Ammon's horn (tissue), 1 donor: ENCODE measurements at regions not wholly inside any gene's neighbourhood (a gene's known extent, or its start where the extent isn't known, plus 50 kb on each side); places are given as distances from the start of the nearest gene placed in this dataset.

ENCODE experiments used
- DNase-seq: peaks from one replicate; pipeline ENCODE4 v3.0.0-alpha.2; 2016; ENCODE audit warnings: low spot score

- no peak for DNase-seq
These were observed 333.4 kb upstream of the CHD6 start for GRCh38 chr20:41951615-41952014.

- DNase-seq = no peak
These were observed 321.5 kb upstream of the CHD6 start for GRCh38 chr20:41939659-41940058.

- no peak for DNase-seq
These were observed 320.2 kb upstream of the CHD6 start for GRCh38 chr20:41938353-41938752.

- no peak for DNase-seq
These were observed 317.1 kb upstream of the CHD6 start for GRCh38 chr20:41935259-41935791.

GRCh38 chr20:41932431-41932830, 314.3 kb upstream of the CHD6 start:
- DNase-seq = no peak

- no peak for DNase-seq
These were observed 309.5 kb upstream of the CHD6 start for GRCh38 chr20:41927655-41928054.

GRCh38 chr20:41927189-41927588, 309.0 kb upstream of the CHD6 start:
- no peak for DNase-seq

GRCh38 chr20:41925476-41925875, 307.3 kb upstream of the CHD6 start:
- peak; percentile 3 for DNase-seq

- DNase-seq = no peak
These were observed 305.4 kb upstream of the CHD6 start for GRCh38 chr20:41923624-41924023.

- DNase-seq = no peak
These were observed 295.0 kb upstream of the CHD6 start for GRCh38 chr20:41913146-41913545.

GRCh38 chr20:41910558-41910957, 292.4 kb upstream of the CHD6 start:
- DNase-seq = no peak

GRCh38 chr20:41905199-41905598, 287.0 kb upstream of the CHD6 start:
- DNase-seq = no peak

- no peak for DNase-seq
These were observed 285.4 kb upstream of the CHD6 start for GRCh38 chr20:41903586-41903985.

- no peak for DNase-seq
These were observed 284.2 kb upstream of the CHD6 start for GRCh38 chr20:41902346-41902745.

GRCh38 chr20:41900201-41900691, 282.1 kb upstream of the CHD6 start:
- DNase-seq = no peak

GRCh38 chr20:41897708-41898107, 279.5 kb upstream of the CHD6 start:
- DNase-seq = no peak

GRCh38 chr20:41895241-41896032, 277.3 kb upstream of the CHD6 start:
- no peak for DNase-seq

GRCh38 chr20:41894255-41894963, 276.2 kb upstream of the CHD6 start:
- DNase-seq = no peak

- no peak for DNase-seq
These were observed 273.9 kb upstream of the CHD6 start for GRCh38 chr20:41892031-41892430.

GRCh38 chr20:41889844-41890224, 271.7 kb upstream of the CHD6 start:
- no peak for DNase-seq

GRCh38 chr20:41889126-41889843, 271.1 kb upstream of the CHD6 start:
- DNase-seq = peak; percentile 17

- no peak for DNase-seq
These were observed 270.3 kb upstream of the CHD6 start for GRCh38 chr20:41888434-41888833.

- no peak for DNase-seq
These were observed 269.3 kb upstream of the CHD6 start for GRCh38 chr20:41887500-41887899.
